A549 (cell line): ENCODE measurements at regions not wholly inside any gene's neighbourhood (a gene's known extent, or its start where the extent isn't known, plus 50 kb on each side); places are given as distances from the start of the nearest gene placed in this dataset.

Experiments
- CHD2 ChIP-seq: fragments of 150-350 bp; IDR thresholded peaks from 2 replicates; pipeline ENCODE4 v1.6.1; 2014; ENCODE audit warnings: low read length; ENCODE audit not compliant: partially characterized antibody
- CTCF ChIP-seq: fragments of >200 bp; sonication (Bioruptor Twin); formaldehyde crosslinking; IDR thresholded peaks from 3 replicates; pipeline ENCODE4 v1.5.1; 2016
- GATA3 ChIP-seq: IDR thresholded peaks from 2 replicates; pipeline ENCODE4 v1.6.1; 2012; ENCODE audit warnings: borderline replicate concordance
- HDAC2 ChIP-seq: fragments of 200-600 bp; sonication (generic); IDR thresholded peaks from 2 replicates; pipeline ENCODE4 v1.6.1; 2016
- JUNB ChIP-seq: fragments of >200 bp; sonication (Bioruptor Twin); formaldehyde crosslinking; IDR thresholded peaks from 2 replicates; pipeline ENCODE4 v1.6.1; 2016
- POLR2A ChIP-seq: IDR thresholded peaks from 2 replicates; pipeline ENCODE4 v1.6.1; 2012; ENCODE audit warnings: mild to moderate bottlenecking, low read length
- POLR2AphosphoS2 ChIP-seq: conservative IDR thresholded peaks from 2 replicates; pipeline ENCODE4 v1.6.1; 2012; ENCODE audit warnings: low read length, improper control_type of control experiment, inconsistent platforms
- SMC3 ChIP-seq: fragments of >200 bp; sonication (Bioruptor Twin); formaldehyde crosslinking; IDR thresholded peaks from 3 replicates; pipeline ENCODE4 v1.6.1; 2018; ENCODE audit warnings: inconsistent platforms

DNA sequence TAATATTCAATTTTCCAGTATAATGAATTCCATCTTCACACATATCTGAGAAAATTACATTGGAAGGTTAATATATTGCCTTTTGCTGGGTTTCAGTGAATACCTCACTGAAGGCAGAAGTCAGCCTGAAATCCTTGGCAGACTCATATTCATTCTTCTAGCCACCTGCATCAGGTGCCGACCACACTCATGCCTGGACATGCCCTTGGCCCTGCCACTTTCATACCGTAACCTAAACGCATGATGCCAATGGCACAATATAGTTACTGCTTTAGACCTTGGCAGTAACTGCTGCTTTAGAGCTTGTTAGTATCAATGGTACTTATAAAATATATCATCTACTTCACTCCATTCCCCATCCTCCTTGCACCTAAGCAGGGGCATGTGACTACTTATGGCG, 817.6 kb upstream of the CDH8 start:
- TF ChIP-seq CTCF (no peak), JUNB (no peak), GATA3 (no peak), HDAC2 (no peak), POLR2AphosphoS2 (no peak), CHD2 (no peak), POLR2A (no peak), SMC3 (no peak)
